NCI-H1105 (cell line): ENCODE measurements at regions not wholly inside any gene's neighbourhood (a gene's known extent, or its start where the extent isn't known, plus 50 kb on each side); places are given as distances from the start of the nearest gene placed in this dataset.

ENCODE experiments used
- DNase-seq: peaks from one replicate; lab custom pipeline; 2025; lab: John Stamatoyannopoulos, UW

GRCh38 chr15:56868170-56868569 lies 50.3 kb upstream of the TCF12 start:
- no peak for DNase-seq

- DNase-seq = no peak
Measured at GRCh38 chr15:56866803-56867202, 51.6 kb upstream of the TCF12 start.

- no peak for DNase-seq
Measured at GRCh38 chr15:56857828-56858227, 60.6 kb upstream of the TCF12 start.

GRCh38 chr15:56856934-56857333 lies 61.5 kb upstream of the TCF12 start:
- no peak for DNase-seq

GRCh38 chr15:56844892-56845291 lies 73.6 kb upstream of the TCF12 start:
- no peak for DNase-seq

- no peak for DNase-seq
Measured at GRCh38 chr15:56844471-56844870, 74.0 kb upstream of the TCF12 start.

- DNase-seq = no peak
Measured at GRCh38 chr15:56839641-56840040, 78.8 kb upstream of the TCF12 start.

- no peak for DNase-seq
Measured at GRCh38 chr15:56839099-56839498, 79.3 kb upstream of the TCF12 start.

- no peak for DNase-seq
Measured at GRCh38 chr15:56838085-56838484, 80.4 kb upstream of the TCF12 start.

GRCh38 chr15:56837273-56837672 lies 81.2 kb upstream of the TCF12 start:
- no peak for DNase-seq

- DNase-seq = peak; percentile 1
Measured at GRCh38 chr15:56835718-56836171, 82.7 kb upstream of the TCF12 start.

- DNase-seq = no peak
Measured at GRCh38 chr15:56832125-56832524, 86.3 kb upstream of the TCF12 start.

GRCh38 chr15:56831467-56832005 lies 86.9 kb upstream of the TCF12 start:
- DNase-seq = no peak

- no peak for DNase-seq
Measured at GRCh38 chr15:56824175-56824574, 90.9 kb upstream of the ZNF280D start.

GRCh38 chr15:56821721-56822425 lies 88.6 kb upstream of the ZNF280D start:
- DNase-seq = peak; percentile 4

- DNase-seq = no peak
Measured at GRCh38 chr15:56820333-56820732, 87.0 kb upstream of the ZNF280D start.

GRCh38 chr15:56817321-56818080 lies 84.2 kb upstream of the ZNF280D start:
- DNase-seq = no peak

GRCh38 chr15:56816781-56817180 lies 83.5 kb upstream of the ZNF280D start:
- no peak for DNase-seq

- DNase-seq = no peak
Measured at GRCh38 chr15:56815247-56815646, 81.9 kb upstream of the ZNF280D start.

- no peak for DNase-seq
Measured at GRCh38 chr15:56814429-56814828, 81.1 kb upstream of the ZNF280D start.

GRCh38 chr15:56813995-56814394 lies 80.7 kb upstream of the ZNF280D start:
- no peak for DNase-seq

- DNase-seq = no peak
Measured at GRCh38 chr15:56812961-56813360, 79.7 kb upstream of the ZNF280D start.

- no peak for DNase-seq
Measured at GRCh38 chr15:56812221-56812620, 78.9 kb upstream of the ZNF280D start.
